ENCODE measurements at regions not wholly inside any gene's neighbourhood (a gene's known extent, or its start where the extent isn't known, plus 50 kb on each side); places are given as distances from the start of the nearest gene placed in this dataset.

GRCh38 chr5:171688696-171689495 is 96.7 kb upstream of the SMIM23 start:
- no peak for DNase-seq (ENCODE audit: low read depth)

DNA sequence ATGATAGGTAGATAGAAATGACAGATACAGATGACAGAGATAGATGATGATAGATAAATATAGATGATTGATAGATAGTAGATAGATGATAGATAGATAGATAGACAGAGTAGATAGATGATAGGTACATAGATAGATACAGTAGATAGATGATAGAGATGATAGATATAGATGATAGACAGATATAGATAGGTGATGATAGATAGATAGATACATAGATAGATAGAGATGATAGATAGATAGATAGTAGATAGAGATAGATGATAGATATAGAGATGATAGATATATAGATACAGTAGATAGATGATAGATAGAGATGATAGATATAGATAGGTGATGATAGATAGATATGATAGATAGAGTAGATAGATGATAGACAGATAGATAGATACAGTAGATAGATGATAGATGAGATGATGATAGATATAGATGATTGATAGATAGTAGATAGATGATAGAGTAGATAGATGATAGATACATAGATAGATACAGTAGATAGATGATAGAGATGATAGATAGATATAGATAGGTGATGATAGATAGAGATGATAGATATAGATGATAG is 95.7 kb upstream of the SMIM23 start:
- DNase-seq (ENCODE audit: low read depth) = no peak

GRCh38 chr5:171692107-171692506 is 93.5 kb upstream of the SMIM23 start:
- no peak for DNase-seq (ENCODE audit: low read depth)

DNA sequence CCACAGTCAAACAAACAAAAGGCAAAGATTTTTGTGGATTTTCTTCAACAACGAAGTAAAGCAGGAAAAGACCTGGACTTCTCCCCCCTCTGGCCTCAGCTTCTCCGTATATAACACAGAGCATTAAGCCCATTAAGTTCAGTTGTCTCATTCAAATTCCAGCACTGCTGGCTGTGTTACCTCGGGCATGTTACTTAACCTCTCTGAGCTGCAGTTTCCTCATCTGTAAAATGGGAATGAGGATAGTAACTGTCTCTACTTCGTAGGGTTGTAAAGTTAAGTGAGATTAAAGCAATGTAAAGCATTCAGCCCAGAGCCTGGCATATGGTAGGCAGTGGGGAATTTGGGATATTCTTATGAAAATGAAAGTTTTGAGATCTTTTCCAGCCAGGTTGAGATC is 92.7 kb upstream of the SMIM23 start:
- no peak for DNase-seq (ENCODE audit: low read depth)

- no peak for DNase-seq (ENCODE audit: low read depth)
These were observed 92.2 kb upstream of the SMIM23 start for GRCh38 chr5:171693412-171693811.

- no peak for DNase-seq (ENCODE audit: low read depth)
These were observed 89.8 kb upstream of the SMIM23 start for GRCh38 chr5:171695804-171696203.

DNA sequence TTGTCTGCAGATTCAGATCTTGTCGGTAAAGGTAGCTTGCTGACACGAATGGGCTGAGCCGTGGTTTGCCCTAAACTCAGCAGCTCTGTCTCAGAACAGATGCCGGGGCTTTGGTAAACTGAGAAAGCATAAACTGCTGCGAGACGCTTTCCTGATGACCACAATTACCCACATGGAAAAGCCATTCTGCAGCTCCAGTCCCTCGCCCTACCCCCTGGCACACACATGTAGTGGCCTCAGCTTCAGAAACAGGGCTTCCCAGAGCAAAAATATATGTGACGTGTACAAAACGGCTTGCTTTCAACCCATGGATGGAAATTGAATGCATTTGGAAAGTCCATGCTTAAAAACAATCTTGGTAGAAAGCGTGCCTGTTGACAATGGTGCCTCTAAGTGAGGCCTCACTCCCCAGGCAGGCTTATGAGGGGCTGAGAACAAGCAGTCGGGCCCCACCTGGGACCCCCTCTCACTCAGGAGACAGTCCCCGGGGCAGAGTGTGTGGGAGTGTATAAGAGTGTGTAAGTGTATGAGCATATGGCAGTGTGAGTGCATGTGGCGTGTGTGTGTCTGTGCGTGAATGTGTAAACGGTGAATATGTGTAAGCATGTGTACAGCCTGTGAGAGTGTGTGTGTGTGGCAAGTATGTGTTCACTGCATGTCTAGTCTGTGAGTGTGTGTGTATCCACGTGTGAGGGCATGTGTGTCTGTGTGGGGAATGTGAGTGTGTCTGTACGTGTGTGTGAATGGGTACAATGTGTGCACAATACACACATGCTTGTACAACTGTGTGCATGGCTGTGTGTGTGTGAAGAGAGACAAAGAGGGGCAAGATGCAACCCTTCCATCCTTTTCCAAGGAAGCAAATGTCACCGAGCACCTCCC is 88.2 kb upstream of the SMIM23 start:
- DNase-seq (ENCODE audit: low read depth) = no peak

DNA sequence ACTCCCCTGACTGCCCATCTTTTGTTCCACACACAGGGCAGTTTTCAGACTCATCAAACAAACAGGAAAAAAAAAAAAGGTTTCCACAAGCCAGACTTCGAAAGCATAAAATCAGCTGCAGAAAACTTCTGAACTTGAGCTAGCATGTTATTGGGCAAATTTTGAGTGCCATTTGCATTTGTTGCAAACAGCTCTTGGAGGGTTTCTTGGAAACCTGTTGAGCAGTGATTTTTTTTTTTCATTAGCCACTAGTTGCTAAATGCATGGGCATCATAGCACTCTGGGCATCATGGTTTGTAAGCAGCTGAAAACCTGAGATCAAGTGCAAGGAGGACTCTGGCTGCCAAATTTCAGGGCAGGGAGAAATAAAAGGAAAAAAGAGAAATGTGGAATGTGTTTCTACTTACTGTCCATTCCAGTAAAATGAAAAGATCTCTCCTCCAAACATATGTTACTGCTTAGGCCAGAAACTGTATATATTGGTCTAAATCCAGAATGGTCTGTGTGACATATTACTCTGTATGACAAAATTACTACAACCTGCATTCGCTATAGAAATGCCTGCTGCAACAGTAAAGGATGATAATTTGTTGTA is 85.2 kb upstream of the SMIM23 start:
- no peak for DNase-seq (ENCODE audit: low read depth)

GRCh38 chr5:171701100-171701541 is 84.5 kb upstream of the SMIM23 start:
- no peak for DNase-seq (ENCODE audit: low read depth)

DNA sequence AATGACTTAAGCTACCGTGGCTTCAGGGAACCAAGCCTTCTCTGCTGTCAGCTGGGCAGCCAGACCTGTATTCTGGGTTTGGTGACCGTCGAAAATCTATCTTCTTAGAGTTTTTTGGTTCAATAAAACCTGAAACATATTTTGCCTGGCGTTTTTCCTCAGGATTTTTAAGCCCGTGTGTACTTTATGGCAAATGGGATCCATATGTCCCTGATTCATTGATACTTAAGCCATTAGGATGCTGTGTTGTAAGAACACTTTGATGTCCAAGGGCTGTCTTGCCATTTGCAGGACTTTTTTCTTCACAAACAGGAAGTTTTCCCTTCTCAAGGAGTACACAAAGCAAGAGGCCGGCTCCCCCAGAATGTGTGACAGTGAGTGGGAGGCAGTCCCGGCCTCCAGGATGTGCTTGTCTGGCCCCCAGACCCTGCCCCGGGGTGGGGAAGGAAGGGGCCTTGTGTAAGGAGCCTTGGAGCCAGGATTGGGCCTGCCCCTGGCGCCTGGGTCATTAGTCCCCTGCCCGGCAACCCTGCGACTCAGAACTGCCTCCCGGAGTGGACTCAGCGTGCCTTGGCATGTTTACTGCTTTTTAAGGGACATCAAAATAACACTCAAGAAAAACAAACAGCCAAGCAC is 83.4 kb upstream of the SMIM23 start:
- DNase-seq (ENCODE audit: low read depth) = no peak

- DNase-seq (ENCODE audit: low read depth) = no peak
These were observed 82.5 kb upstream of the SMIM23 start for GRCh38 chr5:171703146-171703545.

DNA sequence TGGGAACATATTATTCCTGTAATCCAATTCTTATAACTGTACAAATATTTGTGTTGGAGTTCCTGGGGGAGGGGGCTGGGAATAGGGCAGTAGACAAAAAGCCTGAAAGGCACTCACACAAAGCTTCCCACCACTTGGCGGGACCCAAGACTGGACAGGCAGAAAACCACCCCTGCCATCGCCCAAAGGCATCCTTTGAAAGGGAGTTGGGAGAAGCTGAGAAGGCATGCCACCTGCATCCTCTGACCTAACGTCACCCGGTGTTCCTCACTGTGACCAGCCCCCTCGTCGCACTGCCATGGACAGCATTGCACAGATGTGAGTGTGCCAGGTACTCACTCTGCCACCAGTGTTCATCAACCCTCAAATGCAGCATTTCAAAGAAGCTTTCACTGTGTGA is 80.6 kb upstream of the SMIM23 start:
- DNase-seq (ENCODE audit: low read depth) = no peak

DNA sequence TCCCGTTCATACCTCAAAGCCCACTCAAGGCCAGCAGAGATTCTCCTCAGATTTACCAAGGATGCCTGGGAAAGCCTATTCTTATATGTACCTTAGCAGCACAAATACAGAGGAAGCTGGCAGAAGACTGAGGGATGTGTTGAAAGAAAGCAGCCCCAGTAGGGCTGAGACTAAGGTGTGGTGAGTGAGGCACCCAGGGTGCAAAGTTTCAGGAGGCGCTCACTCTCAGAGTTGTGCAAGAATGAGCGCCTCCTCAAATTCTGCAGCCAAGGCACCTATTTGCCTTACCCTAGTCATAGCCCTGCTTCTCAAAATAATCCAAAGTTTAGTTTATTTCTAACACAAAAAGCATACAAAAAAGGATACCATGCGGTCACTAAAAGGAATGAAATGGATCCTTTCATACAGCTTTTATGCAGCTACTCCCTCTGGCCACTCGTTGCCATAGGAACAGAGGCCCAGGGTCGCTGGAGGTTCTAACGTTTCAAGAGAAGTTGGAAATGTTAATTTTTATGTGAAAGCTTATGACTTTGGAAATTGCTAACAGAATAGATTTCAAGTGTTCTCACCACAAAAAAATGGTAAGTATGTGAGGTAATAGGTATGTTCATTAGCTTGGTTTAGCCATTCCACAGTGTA is 79.7 kb upstream of the SMIM23 start:
- no peak for DNase-seq (ENCODE audit: low read depth)

DNA sequence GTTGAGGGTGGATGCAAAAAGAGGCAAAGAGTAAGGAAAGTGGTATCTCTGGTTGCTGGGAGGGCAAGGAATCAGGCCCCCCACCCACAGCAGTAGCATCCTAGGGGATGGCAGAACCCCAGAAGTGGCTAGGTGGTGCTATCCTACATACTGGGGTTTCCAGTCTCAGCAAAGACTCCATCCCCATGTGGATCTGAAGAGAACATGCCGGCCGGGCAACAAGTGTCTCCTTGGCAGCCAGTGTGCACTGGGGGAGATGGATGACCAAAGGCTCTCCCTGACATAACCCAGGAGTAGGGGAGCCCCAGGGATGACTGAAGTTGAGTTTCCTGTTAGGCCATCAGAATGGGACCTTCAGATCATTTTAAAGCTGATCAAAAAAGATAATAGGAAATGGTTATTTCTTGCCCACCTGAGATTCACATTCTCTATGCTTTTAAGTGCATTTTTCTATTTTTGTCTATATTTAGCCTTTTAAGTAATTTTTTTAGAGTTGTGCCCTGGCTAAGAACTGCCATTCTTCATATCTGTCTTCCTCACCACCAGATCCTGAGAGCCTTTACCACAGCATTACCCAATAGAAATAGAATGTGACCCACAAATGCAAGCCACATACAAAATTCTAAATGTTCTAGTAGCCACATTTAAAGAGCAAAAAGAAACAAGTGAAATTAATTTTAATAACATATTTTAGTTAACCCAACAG is 78.7 kb upstream of the SMIM23 start:
- DNase-seq (ENCODE audit: low read depth) = no peak

DNA sequence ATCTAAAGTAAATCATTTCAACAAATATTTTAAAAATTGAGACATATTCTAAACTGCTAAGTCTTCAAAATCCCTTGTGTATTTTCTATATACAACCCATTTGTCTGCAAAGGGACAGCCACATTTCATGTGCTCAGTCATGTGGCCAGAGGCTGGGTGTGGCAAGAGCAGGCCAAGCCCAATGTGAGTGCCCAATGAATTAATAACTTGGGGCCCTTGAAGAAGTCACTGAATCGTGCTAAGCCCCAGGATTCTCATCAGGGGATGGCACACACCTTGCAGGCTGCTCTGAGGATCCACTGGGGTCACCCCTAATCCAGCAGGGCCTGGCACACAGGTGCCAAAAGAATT is 78.2 kb upstream of the SMIM23 start:
- DNase-seq (ENCODE audit: low read depth) = no peak

DNA sequence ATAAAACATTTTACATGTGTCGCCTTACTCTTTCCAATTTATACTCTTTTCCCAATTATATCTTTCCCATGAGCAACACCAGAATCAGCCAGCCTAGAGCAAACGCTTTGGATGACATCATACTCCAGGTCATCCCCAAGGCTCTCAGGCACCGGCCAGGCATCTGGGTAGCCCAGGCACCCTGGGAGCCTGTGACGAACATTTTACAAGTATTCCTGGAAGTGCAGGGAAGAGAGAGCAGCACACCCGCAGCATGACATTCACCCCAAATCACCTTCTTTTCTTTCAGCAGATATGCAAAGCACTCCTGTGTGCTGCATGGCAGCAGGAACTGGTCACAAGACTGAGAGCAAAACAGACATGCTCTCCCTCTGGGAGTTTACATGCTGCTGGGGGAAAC is 75.7 kb upstream of the SMIM23 start:
- no peak for DNase-seq (ENCODE audit: low read depth)

- no peak for DNase-seq (ENCODE audit: low read depth)
These were observed 75.1 kb upstream of the SMIM23 start for GRCh38 chr5:171710451-171711024.

DNA sequence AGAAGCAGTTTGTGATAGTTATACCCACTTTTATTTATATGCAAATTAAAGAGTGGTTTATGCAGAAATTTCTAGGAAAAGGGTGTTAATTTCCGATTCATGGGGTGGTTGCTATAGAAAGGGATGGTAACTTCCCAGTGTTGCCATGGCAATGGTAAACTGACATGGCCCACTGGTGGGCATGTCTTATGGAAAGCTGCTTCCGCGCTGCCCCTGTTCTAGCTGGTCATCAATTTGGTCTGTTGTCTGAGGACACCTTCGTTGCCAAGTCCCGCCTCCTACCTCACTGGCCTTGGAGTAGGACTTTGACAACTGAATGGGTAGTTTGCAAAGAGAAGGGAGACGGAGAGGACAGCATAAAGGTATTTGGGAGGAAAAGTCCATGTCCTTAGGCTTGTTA is 74.0 kb upstream of the SMIM23 start:
- DNase-seq (ENCODE audit: low read depth) = no peak

DNA sequence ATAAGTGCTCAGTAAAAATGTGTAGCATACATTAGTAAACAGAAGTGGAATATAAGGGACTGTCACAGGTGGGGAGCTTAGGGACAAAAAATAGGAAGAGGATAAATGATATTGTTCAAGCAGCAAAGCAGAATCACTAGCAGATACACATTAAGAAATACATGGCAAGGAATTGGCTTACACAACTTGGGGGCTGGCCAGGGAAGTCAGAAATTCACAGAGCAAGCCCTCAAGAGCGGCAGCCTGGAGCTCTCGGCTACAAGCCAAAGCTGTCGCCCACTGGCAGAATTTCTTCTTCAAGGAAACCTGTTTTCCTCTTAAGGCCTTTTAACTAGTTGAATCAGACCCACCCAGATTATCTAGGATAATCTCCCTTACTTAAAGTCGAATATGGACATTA is 73.0 kb upstream of the SMIM23 start:
- DNase-seq (ENCODE audit: low read depth) = no peak

GRCh38 chr5:171713152-171713551 is 72.5 kb upstream of the SMIM23 start:
- no peak for DNase-seq (ENCODE audit: low read depth)

DNA sequence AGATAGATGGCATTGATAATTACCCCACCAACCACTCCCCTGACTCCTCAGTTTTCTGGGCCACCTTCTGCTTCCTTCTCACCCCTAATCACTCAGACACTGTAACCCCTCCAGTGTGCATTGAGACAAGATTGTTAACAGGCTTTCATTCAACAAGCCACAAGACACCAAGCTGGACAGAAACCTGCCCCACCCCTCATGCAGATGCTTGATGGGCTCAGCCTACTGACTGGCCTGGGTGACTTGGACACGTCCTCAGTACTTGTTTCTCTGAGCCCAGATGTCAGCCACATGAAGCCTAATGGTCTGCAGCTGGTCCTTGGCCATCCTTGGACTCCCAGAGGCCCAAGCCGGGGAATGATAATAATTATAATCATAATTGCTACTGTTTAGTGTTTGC is 71.4 kb upstream of the SMIM23 start:
- DNase-seq (ENCODE audit: low read depth) = no peak
